ENCODE measurements at regions not wholly inside any gene's neighbourhood (a gene's known extent, or its start where the extent isn't known, plus 50 kb on each side); places are given as distances from the start of the nearest gene placed in this dataset.

DNA sequence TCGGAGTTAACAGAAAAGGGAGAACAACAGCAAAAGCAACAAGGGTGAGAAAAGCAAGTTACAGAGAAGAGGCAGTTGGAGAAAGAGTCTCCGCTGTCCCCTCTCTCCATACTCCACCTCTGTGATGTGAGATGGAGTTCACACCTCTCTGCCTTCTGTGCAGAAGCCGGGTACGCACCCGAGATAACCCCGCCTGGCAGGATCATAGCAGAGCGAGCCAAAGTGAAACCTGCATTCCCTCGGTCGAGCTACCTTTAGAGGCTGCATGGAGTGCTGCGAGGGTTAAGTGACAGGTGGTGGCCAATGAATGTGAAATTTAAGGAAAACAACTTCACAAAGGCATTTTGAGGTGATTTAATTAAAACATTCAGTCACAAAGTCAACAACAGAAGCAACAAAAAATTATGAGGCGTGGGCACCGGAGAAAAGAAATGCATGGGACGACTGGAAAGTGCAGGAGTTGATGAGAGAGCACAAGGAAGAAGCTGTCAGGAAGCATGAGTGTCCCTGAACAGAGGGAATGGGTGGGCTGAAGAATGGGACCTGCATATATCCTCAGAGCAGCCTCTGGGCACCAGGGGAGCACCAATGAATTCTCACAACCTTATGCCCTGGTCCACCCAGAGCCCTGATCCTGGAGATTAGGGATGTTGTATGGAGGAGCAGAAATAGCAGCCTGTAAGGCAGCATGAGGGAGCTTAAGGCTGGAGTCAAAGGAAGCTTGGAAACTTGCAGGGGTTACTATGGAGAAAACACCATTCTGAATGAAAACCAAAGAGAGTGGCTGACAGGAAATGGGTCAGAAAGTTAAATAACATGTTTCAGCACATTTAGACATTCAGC lies 208.3 kb downstream of the EMP1 start:
- Histone ChIP-seq H3K9ac (ENCODE audit: low read depth in 1 of 2, low read length in 2 of 2) (no peak overlapping the region), H3K27ac (ENCODE audit: low read depth in 1 of 2, low read length in 2 of 2) (no peak overlapping the region), H3K9me3 (ENCODE audit: control insufficient read depth in 4 of 4, low read length in 3 of 4) (no peaks in the 10 kb centered on the region), H3K4me1 (ENCODE audit: control insufficient read depth in 4 of 4, insufficient read depth in 4 of 4, low read length in 3 of 4) (peaks cover 0 to 4% (median 0%) of the 10 kb centered on the region in 4 donors), H3K4me3 (ENCODE audit: low read depth in 1 of 3, low read length in 3 of 3) (no peak overlapping the region), H3K36me3 (ENCODE audit: control insufficient read depth in 4 of 4, insufficient read depth in 3 of 4, low read depth in 1 of 4, low read length in 3 of 4) (no peaks in the 10 kb centered on the region), H3K27me3 (ENCODE audit: control insufficient read depth in 4 of 4, insufficient read depth in 4 of 4, low read length in 3 of 4) (no peaks in the 10 kb centered on the region)
- DNase-seq (ENCODE audit: low spot score), result no peak
- TF ChIP-seq NR2F2 (IDR thresholded peaks at IDR 0.05) (no peak), HNF4G (IDR thresholded peaks at IDR 0.05) (no peak), JUND (IDR thresholded peaks at IDR 0.05) (no peak), MAX (IDR thresholded peaks at IDR 0.05) (no peak), YY1 (IDR thresholded peaks at IDR 0.05) (no peak), RXRA (IDR thresholded peaks at IDR 0.05) (no peak), HNF4A (conservative IDR thresholded peaks at IDR 0.05) (no peak), GABPA (IDR thresholded peaks at IDR 0.05 in 1 of 2, conservative IDR thresholded peaks at IDR 0.05 in 1 of 2) (no peak), ZBTB33 (IDR thresholded peaks at IDR 0.05) (no peak), FOXA1 (IDR thresholded peaks at IDR 0.05) (no peak)
- TF ChIP-seq, protein P1, sequence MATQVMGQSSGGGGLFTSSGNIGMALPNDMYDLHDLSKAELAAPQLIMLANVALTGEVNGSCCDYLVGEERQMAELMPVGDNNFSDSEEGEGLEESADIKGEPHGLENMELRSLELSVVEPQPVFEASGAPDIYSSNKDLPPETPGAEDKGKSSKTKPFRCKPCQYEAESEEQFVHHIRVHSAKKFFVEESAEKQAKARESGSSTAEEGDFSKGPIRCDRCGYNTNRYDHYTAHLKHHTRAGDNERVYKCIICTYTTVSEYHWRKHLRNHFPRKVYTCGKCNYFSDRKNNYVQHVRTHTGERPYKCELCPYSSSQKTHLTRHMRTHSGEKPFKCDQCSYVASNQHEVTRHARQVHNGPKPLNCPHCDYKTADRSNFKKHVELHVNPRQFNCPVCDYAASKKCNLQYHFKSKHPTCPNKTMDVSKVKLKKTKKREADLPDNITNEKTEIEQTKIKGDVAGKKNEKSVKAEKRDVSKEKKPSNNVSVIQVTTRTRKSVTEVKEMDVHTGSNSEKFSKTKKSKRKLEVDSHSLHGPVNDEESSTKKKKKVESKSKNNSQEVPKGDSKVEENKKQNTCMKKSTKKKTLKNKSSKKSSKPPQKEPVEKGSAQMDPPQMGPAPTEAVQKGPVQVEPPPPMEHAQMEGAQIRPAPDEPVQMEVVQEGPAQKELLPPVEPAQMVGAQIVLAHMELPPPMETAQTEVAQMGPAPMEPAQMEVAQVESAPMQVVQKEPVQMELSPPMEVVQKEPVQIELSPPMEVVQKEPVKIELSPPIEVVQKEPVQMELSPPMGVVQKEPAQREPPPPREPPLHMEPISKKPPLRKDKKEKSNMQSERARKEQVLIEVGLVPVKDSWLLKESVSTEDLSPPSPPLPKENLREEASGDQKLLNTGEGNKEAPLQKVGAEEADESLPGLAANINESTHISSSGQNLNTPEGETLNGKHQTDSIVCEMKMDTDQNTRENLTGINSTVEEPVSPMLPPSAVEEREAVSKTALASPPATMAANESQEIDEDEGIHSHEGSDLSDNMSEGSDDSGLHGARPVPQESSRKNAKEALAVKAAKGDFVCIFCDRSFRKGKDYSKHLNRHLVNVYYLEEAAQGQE (IDR thresholded peaks at IDR 0.05), result no peak
- TF ChIP-seq, protein P2, sequence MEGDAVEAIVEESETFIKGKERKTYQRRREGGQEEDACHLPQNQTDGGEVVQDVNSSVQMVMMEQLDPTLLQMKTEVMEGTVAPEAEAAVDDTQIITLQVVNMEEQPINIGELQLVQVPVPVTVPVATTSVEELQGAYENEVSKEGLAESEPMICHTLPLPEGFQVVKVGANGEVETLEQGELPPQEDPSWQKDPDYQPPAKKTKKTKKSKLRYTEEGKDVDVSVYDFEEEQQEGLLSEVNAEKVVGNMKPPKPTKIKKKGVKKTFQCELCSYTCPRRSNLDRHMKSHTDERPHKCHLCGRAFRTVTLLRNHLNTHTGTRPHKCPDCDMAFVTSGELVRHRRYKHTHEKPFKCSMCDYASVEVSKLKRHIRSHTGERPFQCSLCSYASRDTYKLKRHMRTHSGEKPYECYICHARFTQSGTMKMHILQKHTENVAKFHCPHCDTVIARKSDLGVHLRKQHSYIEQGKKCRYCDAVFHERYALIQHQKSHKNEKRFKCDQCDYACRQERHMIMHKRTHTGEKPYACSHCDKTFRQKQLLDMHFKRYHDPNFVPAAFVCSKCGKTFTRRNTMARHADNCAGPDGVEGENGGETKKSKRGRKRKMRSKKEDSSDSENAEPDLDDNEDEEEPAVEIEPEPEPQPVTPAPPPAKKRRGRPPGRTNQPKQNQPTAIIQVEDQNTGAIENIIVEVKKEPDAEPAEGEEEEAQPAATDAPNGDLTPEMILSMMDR (IDR thresholded peaks at IDR 0.05; ENCODE audit: low read depth, low read length, missing input control), result no peak
- 68% methylated on average over 13 of the region's 13 CpGs for WGBS

GRCh38 chr12:13404111-13404628 lies 207.6 kb downstream of the EMP1 start:
- no peak overlapping the region for H3K27ac ChIP-seq (ENCODE audit: low read depth in 1 of 2, low read length in 2 of 2)
- no peak overlapping the region for H3K9ac ChIP-seq (ENCODE audit: low read depth in 1 of 2, low read length in 2 of 2)
- H3K36me3 ChIP-seq (ENCODE audit: control insufficient read depth in 4 of 4, insufficient read depth in 3 of 4, low read depth in 1 of 4, low read length in 3 of 4), result no peaks in the 10 kb centered on the region
- H3K27me3 ChIP-seq (ENCODE audit: control insufficient read depth in 4 of 4, insufficient read depth in 4 of 4, low read length in 3 of 4), result no peaks in the 10 kb centered on the region
- H3K4me3 ChIP-seq (ENCODE audit: low read depth in 1 of 3, low read length in 3 of 3), result no peak overlapping the region
- no peak for DNase-seq (ENCODE audit: low spot score)
- H3K4me1 ChIP-seq (ENCODE audit: control insufficient read depth in 4 of 4, insufficient read depth in 4 of 4, low read length in 3 of 4), result peaks cover 0 to 4% (median 0%) of the 10 kb centered on the region in 4 donors
- no peaks in the 10 kb centered on the region for H3K9me3 ChIP-seq (ENCODE audit: control insufficient read depth in 4 of 4, low read length in 3 of 4)
- WGBS, result 71% methylated on average over 6 of the region's 6 CpGs
- TF ChIP-seq SP1 (IDR thresholded peaks at IDR 0.05) (no peak), HNF4A (conservative IDR thresholded peaks at IDR 0.05) (no peak), EGR1 (IDR thresholded peaks at IDR 0.05; ENCODE audit: low read depth in 2 of 2) (no peak), GABPA (IDR thresholded peaks at IDR 0.05 in 1 of 2, conservative IDR thresholded peaks at IDR 0.05 in 1 of 2) (no peak)
- TF ChIP-seq, protein P1 (IDR thresholded peaks at IDR 0.05), result no peak
- TF ChIP-seq, protein P2 (IDR thresholded peaks at IDR 0.05; ENCODE audit: low read depth, low read length, missing input control), result no peak

Data from liver (tissue), 8 donors.